Skeletal muscle tissue (tissue), 3 donors: ENCODE measurements at regions not wholly inside any gene's neighbourhood (a gene's known extent, or its start where the extent isn't known, plus 50 kb on each side); places are given as distances from the start of the nearest gene placed in this dataset.

Experiments
- H3K27ac ChIP-seq: one replicate; pipeline ENCODE4 v1.7.0; 2013; ENCODE audit warnings: mild to moderate bottlenecking, low read depth, low read length, inconsistent platforms
- H3K27me3 ChIP-seq, 3 donors: one replicate each; pipeline ENCODE4 v1.7.0; 2013; ENCODE audit warnings: low read length in 3 of 3; ENCODE audit not compliant: control insufficient read depth in 3 of 3, insufficient read depth in 3 of 3
- H3K36me3 ChIP-seq, 3 donors: one replicate each; pipeline ENCODE4 v1.7.0; 2013; ENCODE audit warnings: low read length in 3 of 3; ENCODE audit not compliant: control insufficient read depth in 3 of 3, insufficient read depth in 3 of 3
- H3K4me1 ChIP-seq, 3 donors: one replicate each; pipeline ENCODE4 v1.7.0; 2013; ENCODE audit warnings: low read length in 3 of 3, mild to moderate bottlenecking in 3 of 3; ENCODE audit not compliant: control insufficient read depth in 3 of 3, insufficient read depth in 3 of 3
- H3K4me3 ChIP-seq, 3 donors: one replicate each; pipeline ENCODE4 v1.7.0; 2013; ENCODE audit warnings: low read length in 3 of 3
- H3K9ac ChIP-seq, 3 donors: one replicate each; pipeline ENCODE4 v1.7.0; 2013; ENCODE audit warnings: low read length in 3 of 3, mild to moderate bottlenecking in 3 of 3, moderate library complexity in 2 of 3, low read depth in 1 of 3
- H3K9me3 ChIP-seq, 3 donors: one replicate each; pipeline ENCODE4 v1.7.0; 2013; ENCODE audit warnings: low read length in 3 of 3; ENCODE audit not compliant: control insufficient read depth in 3 of 3
- donor health status: Osteomylitis.

DNA sequence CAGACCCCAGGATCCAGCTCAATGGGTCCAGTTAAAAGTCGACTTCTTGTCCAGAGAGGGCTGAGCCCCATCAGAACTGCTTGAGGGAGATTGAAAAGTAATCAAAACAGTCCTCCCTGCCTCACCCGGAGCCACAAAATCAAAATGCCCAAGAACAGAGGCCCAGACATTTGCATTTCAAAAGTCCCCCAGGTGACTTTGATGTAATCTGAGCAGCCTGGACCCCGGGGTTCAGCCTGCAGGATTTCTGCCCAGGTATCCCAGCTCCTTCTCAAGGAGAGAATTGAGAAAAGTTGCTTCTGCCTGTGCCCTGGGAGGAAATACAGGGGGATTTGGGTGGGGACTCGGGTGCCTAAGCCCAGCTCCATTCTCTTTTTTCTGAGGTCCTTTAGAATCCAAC lies 1385.0 kb downstream of the TBC1D22A start:
- Histone ChIP-seq H3K9ac (no peak overlapping the region), H3K27ac (no peak overlapping the region), H3K4me1 (no peaks in the 10 kb centered on the region), H3K4me3 (no peak overlapping the region), H3K9me3 (no peaks in the 10 kb centered on the region), H3K27me3 (peaks cover 19 to 41% (median 36%) of the 10 kb centered on the region in 3 donors), H3K36me3 (no peaks in the 10 kb centered on the region)

DNA sequence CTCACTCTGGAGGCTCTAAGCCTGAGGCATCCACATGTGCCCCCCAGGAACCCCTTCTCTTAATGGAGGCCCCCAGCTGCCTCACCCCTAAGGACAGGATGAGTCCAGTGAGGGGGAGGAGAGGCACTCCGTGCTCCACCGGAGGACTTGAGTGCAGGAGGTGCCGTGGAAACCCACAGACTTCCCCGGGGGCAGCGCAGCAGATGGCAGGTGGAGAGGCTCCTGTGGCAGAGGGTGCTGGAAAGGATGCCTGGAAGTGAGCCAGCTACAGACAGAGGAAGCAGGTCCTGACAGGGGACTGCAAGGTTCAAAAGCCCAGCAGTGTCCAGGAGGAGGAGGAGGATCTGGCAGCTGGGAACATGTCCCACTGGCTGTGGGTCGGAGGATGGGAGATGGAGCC lies 1384.0 kb downstream of the TBC1D22A start:
- Histone ChIP-seq H3K9me3 (no peaks in the 10 kb centered on the region), H3K27ac (no peak overlapping the region), H3K4me1 (no peaks in the 10 kb centered on the region), H3K36me3 (no peaks in the 10 kb centered on the region), H3K27me3 (peaks cover 19 to 38% (median 38%) of the 10 kb centered on the region in 3 donors), H3K9ac (no peak overlapping the region), H3K4me3 (no peak overlapping the region)

DNA sequence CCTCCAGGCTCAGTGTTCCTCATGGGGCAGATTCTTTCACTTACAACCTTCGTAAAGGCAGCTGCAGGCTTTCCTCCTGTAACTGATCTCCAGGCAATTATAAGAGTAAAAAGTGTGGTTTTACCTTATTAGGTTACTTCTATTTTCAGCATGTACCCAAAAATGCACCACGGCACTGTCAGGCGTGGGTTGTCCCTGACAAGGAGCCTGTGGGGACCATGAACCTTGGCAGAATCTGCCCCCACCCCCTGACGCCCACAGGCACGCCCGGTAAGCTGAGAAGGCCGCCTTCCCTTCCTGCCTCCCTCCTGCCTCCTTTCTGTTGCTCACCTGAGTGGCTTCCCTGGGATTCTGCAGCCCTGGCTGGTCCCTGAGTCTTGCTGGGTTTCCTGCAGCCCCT lies 1383.3 kb downstream of the TBC1D22A start:
- no peak overlapping the region for H3K9ac ChIP-seq
- H3K36me3 ChIP-seq: no peaks in the 10 kb centered on the region
- no peak overlapping the region for H3K27ac ChIP-seq
- H3K27me3 ChIP-seq: peaks cover 19 to 39% (median 38%) of the 10 kb centered on the region in 3 donors
- H3K4me1 ChIP-seq: no peaks in the 10 kb centered on the region
- no peak overlapping the region for H3K4me3 ChIP-seq
- no peaks in the 10 kb centered on the region for H3K9me3 ChIP-seq

DNA sequence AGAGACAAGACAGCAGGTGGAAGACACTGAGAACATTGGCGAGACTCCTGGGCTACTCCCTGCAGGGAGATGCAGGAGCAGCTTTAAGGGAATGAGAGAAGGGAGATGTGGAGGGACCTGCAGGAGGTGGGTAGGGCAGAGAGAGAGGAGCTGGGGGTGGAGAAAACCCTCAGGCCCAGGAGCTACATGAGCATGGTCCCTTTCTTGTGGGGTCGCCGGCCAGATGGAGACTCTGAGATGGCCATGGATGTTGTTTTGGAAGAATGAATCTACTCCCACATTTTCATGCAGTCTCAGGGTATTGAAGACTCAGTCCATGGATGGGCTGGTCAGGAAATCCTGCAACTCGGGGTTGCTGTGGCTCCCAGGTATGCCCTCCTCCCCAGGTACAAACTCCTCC lies 1381.9 kb downstream of the TBC1D22A start:
- Histone ChIP-seq H3K27me3 (peaks cover 19 to 39% (median 38%) of the 10 kb centered on the region in 3 donors), H3K4me3 (no peak overlapping the region), H3K36me3 (no peaks in the 10 kb centered on the region), H3K27ac (no peak overlapping the region), H3K9ac (no peak overlapping the region), H3K9me3 (no peaks in the 10 kb centered on the region), H3K4me1 (no peaks in the 10 kb centered on the region)

DNA sequence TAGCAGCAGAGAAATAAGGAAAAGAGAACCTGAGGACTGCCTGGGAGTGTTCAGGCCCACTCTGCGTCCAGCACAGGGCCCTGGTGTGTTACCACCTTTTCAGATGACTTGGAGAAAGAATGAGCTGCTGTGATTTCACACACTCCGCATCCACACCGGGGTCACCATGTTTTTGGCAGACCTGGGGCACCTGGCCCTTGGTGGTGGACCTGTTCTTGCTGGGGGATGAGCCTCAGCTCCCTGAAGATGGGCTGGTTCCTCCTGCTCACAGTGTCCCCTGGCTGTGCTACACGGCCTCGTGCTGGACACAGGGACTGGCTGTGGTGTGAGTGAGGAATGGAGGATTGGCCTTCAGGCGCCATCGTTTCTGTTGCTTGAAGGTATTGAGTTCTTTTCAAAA lies 1381.4 kb downstream of the TBC1D22A start:
- H3K27me3 ChIP-seq: peaks cover 19 to 39% (median 38%) of the 10 kb centered on the region in 3 donors
- no peak overlapping the region for H3K4me3 ChIP-seq
- H3K9me3 ChIP-seq: no peaks in the 10 kb centered on the region
- H3K27ac ChIP-seq: no peak overlapping the region
- H3K9ac ChIP-seq: no peak overlapping the region
- H3K36me3 ChIP-seq: no peaks in the 10 kb centered on the region
- H3K4me1 ChIP-seq: no peaks in the 10 kb centered on the region

DNA sequence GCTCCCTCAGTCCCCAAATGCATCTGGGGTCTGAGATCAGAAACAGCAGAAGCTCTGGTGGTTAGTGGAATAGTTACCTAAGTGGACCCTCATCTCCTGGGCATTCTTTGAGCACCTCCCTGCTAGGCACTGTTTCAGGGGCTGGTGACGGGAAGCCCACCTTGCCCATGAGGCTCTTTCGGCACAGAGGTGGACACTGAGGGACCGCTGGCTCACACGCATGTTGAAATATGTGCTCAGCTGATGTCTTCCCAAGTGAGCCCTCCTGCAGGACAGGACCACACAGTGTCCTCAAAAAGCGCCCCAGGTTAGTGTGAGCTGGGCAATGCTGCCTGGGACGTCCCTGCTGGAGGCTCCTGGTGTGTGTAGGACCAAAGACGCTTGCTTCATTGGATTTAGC lies 1379.9 kb downstream of the TBC1D22A start:
- H3K36me3 ChIP-seq: no peaks in the 10 kb centered on the region
- no peaks in the 10 kb centered on the region for H3K9me3 ChIP-seq
- H3K4me1 ChIP-seq: no peaks in the 10 kb centered on the region
- H3K27ac ChIP-seq: no peak overlapping the region
- peaks cover 19 to 30% (median 30%) of the 10 kb centered on the region in 3 donors for H3K27me3 ChIP-seq
- no peak overlapping the region for H3K4me3 ChIP-seq
- no peak overlapping the region for H3K9ac ChIP-seq

DNA sequence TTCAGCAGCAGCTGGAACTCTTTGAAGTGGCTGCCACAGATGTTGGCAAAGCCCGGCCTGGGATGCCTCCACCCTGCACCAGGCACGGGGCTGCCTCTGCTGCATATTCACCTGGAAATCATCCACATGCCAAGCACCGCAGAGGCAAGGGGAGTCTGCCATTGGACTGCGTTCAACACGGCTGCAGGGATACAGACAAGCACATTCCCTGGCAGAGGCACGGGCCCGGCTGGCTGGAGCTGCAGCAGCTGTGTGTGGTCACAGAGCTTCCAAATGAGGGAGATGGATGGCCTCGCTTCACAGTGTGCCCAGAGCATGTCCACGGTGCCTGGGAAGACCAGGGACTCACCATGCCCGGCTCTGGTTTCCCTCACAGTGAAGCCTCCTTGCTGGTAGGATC lies 1378.9 kb downstream of the TBC1D22A start:
- Histone ChIP-seq H3K27me3 (peaks cover 12 to 28% (median 25%) of the 10 kb centered on the region in 3 donors), H3K9ac (no peak overlapping the region), H3K27ac (no peak overlapping the region), H3K4me1 (no peaks in the 10 kb centered on the region), H3K36me3 (no peaks in the 10 kb centered on the region), H3K9me3 (no peaks in the 10 kb centered on the region), H3K4me3 (no peak overlapping the region)

DNA sequence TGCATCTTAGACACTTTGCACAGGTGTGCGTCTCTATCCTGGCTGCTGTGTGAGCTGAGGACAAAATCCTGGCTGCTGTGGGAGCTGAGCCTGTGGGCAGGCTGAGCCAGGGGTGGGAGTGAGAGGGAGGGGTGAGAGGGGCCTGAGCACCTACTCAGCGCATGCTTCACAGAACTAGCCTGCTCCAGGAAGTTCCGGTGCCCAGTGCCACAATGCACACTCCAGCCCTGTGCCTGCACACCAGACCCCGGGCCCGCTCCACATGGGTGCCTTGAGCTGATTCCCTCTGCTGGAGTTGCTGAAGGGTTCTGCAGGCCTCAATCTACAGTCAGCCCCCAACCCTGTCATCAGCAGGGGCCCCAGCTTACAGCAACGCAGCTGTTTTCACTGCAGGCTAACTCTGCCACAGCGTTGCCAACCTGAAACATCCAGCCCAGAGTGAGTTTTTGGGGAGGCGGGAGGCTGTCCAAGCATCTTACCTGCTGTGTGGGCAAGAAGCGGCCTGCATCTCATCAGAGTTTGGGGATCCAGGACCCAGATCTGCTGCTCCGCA lies 1377.9 kb downstream of the TBC1D22A start:
- H3K27ac ChIP-seq: no peak overlapping the region
- H3K27me3 ChIP-seq: peaks cover 4 to 20% (median 19%) of the 10 kb centered on the region in 3 donors
- H3K9me3 ChIP-seq: no peaks in the 10 kb centered on the region
- no peak overlapping the region for H3K9ac ChIP-seq
- no peaks in the 10 kb centered on the region for H3K36me3 ChIP-seq
- H3K4me1 ChIP-seq: no peaks in the 10 kb centered on the region
- no peak overlapping the region for H3K4me3 ChIP-seq

DNA sequence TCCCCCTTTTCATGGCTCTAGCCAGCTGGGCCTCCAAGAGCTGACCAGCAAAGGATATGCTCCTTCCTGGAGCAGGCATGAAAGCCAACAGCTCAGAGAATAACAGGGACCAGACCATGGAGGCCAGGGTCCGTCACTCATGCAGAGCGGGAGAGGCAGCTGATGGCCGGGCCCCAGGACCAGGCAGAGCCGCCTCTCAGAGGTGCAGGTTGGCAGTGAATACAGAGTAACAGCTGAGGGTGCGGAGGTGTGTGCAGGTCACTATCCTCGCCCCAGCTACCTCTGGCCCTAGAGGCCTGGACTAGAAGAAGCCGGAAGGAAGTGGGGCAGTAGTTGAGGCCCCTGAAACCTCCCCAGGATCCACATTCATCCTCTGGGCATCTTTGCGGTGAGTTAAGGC lies 1377.3 kb downstream of the TBC1D22A start:
- no peak overlapping the region for H3K27ac ChIP-seq
- no peak overlapping the region for H3K9ac ChIP-seq
- H3K27me3 ChIP-seq: peaks cover 4 to 15% (median 13%) of the 10 kb centered on the region in 3 donors
- H3K4me1 ChIP-seq: no peaks in the 10 kb centered on the region
- peaks cover 0 to 1% (median 0%) of the 10 kb centered on the region in 3 donors for H3K9me3 ChIP-seq
- no peaks in the 10 kb centered on the region for H3K36me3 ChIP-seq
- H3K4me3 ChIP-seq: no peak overlapping the region

DNA sequence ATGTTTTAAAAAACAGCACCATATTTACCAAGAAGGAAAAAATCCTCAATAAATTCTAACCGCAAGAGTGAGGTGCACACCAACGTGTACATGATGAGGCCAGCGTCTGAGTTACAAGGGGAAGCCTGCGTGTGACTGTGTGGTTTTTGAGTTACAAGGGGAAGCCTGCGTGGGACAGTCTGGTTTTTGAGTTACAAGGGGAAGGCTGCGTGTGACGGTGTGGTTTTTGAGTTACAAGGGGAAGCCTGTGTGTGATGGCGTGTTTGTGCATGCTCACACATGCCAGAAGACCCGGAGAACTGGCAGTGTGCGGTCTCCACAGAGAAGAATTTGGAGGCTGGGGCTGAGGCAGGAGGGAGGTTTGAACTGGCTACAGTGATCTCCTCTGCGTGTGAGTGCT lies 1376.4 kb downstream of the TBC1D22A start:
- Histone ChIP-seq H3K36me3 (no peaks in the 10 kb centered on the region), H3K9ac (no peak overlapping the region), H3K27ac (no peak overlapping the region), H3K9me3 (peaks cover 0 to 2% (median 0%) of the 10 kb centered on the region in 3 donors), H3K4me1 (no peaks in the 10 kb centered on the region), H3K27me3 (peaks cover 4 to 7% (median 7%) of the 10 kb centered on the region in 3 donors), H3K4me3 (no peak overlapping the region)
